ENCODE measurements at regions not wholly inside any gene's neighbourhood (a gene's known extent, or its start where the extent isn't known, plus 50 kb on each side); places are given as distances from the start of the nearest gene placed in this dataset.
A peak's percentile ranks its signal among the peaks of the same experiment; 100 is the strongest.

DNA sequence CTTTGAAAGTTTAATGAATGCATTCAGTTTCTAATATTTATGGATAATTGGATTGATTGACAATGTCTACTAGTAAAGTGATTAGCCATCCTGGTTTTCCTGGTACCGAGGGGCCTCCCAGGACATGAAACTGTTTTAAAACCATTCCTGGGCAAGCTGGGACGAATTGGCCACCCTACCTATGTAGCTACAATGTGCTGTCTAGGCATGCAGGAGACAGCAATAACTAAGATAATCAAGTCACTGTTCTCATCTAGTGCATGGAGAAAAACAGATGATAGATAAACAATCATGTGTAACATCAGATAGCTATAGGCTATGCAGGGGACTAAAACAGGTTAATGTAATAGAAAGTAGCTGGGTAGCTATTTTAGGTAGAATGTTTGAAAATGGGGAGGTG is 67.1 kb downstream of the PMAIP1 start:
- Histone ChIP-seq H2AK5ac (ENCODE audit: low read length) (no peak overlapping the region), H3K23ac (ENCODE audit: low read length) (no peak overlapping the region), H3K79me2 (ENCODE audit: control insufficient read depth, insufficient read depth, low read length, poor library complexity) (no peaks in the 10 kb centered on the region), H2AFZ (ENCODE audit: insufficient read depth, low read length, poor library complexity) (no peak overlapping the region), H3K9me3 (ENCODE audit: insufficient read depth, low read depth, low read length) (no peaks in the 10 kb centered on the region), H2BK5ac (ENCODE audit: low read depth, low read length, poor library complexity) (no peak overlapping the region), H3K4me3 (ENCODE audit: low read depth, low read length) (no peak overlapping the region), H3K4me1 (ENCODE audit: control insufficient read depth in 1 of 2, insufficient read depth in 2 of 2, low read length in 2 of 2) (no peaks in the 10 kb centered on the region), H3K9ac (ENCODE audit: low read length) (no peak overlapping the region), H3K36me3 (ENCODE audit: control insufficient read depth in 1 of 2, insufficient read depth in 2 of 2, low read length in 2 of 2) (no peaks in the 10 kb centered on the region), H3K4me2 (ENCODE audit: low read length) (no peak overlapping the region), H3K18ac (ENCODE audit: low read length) (no peak overlapping the region), H3K14ac (ENCODE audit: low read length) (no peak overlapping the region), H4K91ac (ENCODE audit: low read depth, low read length) (no peak overlapping the region), H3K27me3 (ENCODE audit: insufficient read depth, low read length) (no peaks in the 10 kb centered on the region), H3K4ac (ENCODE audit: low read depth, low read length) (no peak overlapping the region), H3K79me1 (ENCODE audit: low read length) (no peaks in the 10 kb centered on the region), H2BK12ac (ENCODE audit: low read length) (no peak overlapping the region), H3K27ac (ENCODE audit: low read depth, low read length) (no peak overlapping the region), H4K8ac (ENCODE audit: low read depth, low read length) (no peak overlapping the region), H4K12ac (ENCODE audit: low read depth, low read length) (no peak overlapping the region), H2BK120ac (ENCODE audit: insufficient read depth, low read length, poor library complexity) (no peak overlapping the region)
- no CpG with 5 or more reads among the region's 2 CpGs for WGBS (ENCODE audit: extremely low coverage, insufficient coverage, insufficient read length)
- no peak for DNase-seq

DNA sequence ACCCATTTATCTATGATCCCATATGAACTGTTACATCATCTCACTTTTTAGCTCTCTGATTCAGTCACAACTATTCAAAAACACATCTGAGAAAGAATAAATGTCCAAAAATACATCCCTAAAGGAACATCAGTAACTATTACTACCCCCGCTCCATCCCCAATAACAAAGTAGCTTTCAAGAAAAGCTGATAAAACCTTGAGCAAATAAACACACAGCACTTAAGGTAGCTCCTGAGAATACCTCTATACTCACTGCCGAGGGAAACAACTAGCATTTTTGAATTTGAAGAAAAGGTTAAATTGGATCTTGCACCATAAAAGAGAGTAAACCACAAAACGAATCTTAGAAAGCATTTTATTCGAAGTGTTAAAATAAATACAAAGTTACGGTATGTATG is 63.4 kb downstream of the PMAIP1 start:
- no CpG with 5 or more reads among the region's 5 CpGs for WGBS (ENCODE audit: extremely low coverage, insufficient coverage, insufficient read length)
- Histone ChIP-seq H2AK5ac (ENCODE audit: low read length) (no peak overlapping the region), H2BK120ac (ENCODE audit: insufficient read depth, low read length, poor library complexity) (no peak overlapping the region)

DNA sequence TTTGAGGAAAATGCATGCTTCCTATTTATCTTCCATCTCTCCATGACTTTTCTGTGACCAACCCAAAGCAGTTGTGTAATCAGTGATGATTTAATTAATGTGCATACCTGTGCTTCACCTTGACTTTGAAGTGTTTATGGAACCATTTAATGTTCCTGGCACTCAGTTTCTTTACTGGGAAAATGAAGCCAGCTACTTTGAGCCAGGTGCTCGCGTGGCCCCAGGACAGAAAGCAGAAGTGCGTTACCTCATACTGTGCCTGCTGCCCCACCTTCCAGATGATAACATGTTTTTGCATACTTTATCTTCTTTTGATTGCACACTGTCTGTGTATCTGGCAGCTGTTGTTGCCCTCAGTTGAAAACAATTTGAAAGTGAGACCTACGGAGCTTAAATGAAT is 61.3 kb downstream of the PMAIP1 start:
- WGBS (ENCODE audit: extremely low coverage, insufficient coverage, insufficient read length), result no CpG with 5 or more reads among the region's 4 CpGs
- Histone ChIP-seq H2BK5ac (ENCODE audit: low read depth, low read length, poor library complexity) (no peak overlapping the region), H3K18ac (ENCODE audit: low read length) (no peak overlapping the region), H4K8ac (ENCODE audit: low read depth, low read length) (no peak overlapping the region), H2AFZ (ENCODE audit: insufficient read depth, low read length, poor library complexity) (no peak overlapping the region), H2AK5ac (ENCODE audit: low read length) (no peak overlapping the region), H2BK120ac (ENCODE audit: insufficient read depth, low read length, poor library complexity) (no peak overlapping the region), H3K23ac (ENCODE audit: low read length) (no peak overlapping the region), H3K79me2 (ENCODE audit: control insufficient read depth, insufficient read depth, low read length, poor library complexity) (no peaks in the 10 kb centered on the region), H3K27me3 (ENCODE audit: insufficient read depth, low read length) (no peaks in the 10 kb centered on the region), H3K9ac (ENCODE audit: low read length) (no peak overlapping the region), H3K9me3 (ENCODE audit: insufficient read depth, low read depth, low read length) (no peaks in the 10 kb centered on the region), H2BK12ac (ENCODE audit: low read length) (no peak overlapping the region), H3K79me1 (ENCODE audit: low read length) (no peaks in the 10 kb centered on the region), H3K27ac (ENCODE audit: low read depth, low read length) (no peak overlapping the region), H3K4me1 (ENCODE audit: control insufficient read depth in 1 of 2, insufficient read depth in 2 of 2, low read length in 2 of 2) (no peaks in the 10 kb centered on the region), H3K4me3 (ENCODE audit: low read depth, low read length) (no peak overlapping the region), H3K4me2 (ENCODE audit: low read length) (no peak overlapping the region), H4K12ac (ENCODE audit: low read depth, low read length) (no peak overlapping the region), H3K4ac (ENCODE audit: low read depth, low read length) (no peak overlapping the region), H4K91ac (ENCODE audit: low read depth, low read length) (no peak overlapping the region), H3K14ac (ENCODE audit: low read length) (no peak overlapping the region), H3K36me3 (ENCODE audit: control insufficient read depth in 1 of 2, insufficient read depth in 2 of 2, low read length in 2 of 2) (no peaks in the 10 kb centered on the region)
- DNase-seq, result peak; percentile 32 to 41

More for the DNA sequence above, 63.4 kb downstream of the PMAIP1 start:
- H3K9me3 ChIP-seq (ENCODE audit: insufficient read depth, low read depth, low read length), result no peaks in the 10 kb centered on the region
- H2BK5ac ChIP-seq (ENCODE audit: low read depth, low read length, poor library complexity), result no peak overlapping the region
- no peak overlapping the region for H3K9ac ChIP-seq (ENCODE audit: low read length)
- H4K91ac ChIP-seq (ENCODE audit: low read depth, low read length), result no peak overlapping the region
- no peak overlapping the region for H3K4me2 ChIP-seq (ENCODE audit: low read length)
- H2AFZ ChIP-seq (ENCODE audit: insufficient read depth, low read length, poor library complexity), result no peak overlapping the region
- H3K4ac ChIP-seq (ENCODE audit: low read depth, low read length), result no peak overlapping the region
- H3K27me3 ChIP-seq (ENCODE audit: insufficient read depth, low read length), result no peaks in the 10 kb centered on the region
- no peaks in the 10 kb centered on the region for H3K79me1 ChIP-seq (ENCODE audit: low read length)
- H3K18ac ChIP-seq (ENCODE audit: low read length), result no peak overlapping the region
- H3K4me3 ChIP-seq (ENCODE audit: low read depth, low read length), result no peak overlapping the region
- no peaks in the 10 kb centered on the region for H3K36me3 ChIP-seq (ENCODE audit: control insufficient read depth in 1 of 2, insufficient read depth in 2 of 2, low read length in 2 of 2)
- no peak overlapping the region for H2BK12ac ChIP-seq (ENCODE audit: low read length)
- H3K79me2 ChIP-seq (ENCODE audit: control insufficient read depth, insufficient read depth, low read length, poor library complexity), result no peaks in the 10 kb centered on the region
- H3K27ac ChIP-seq (ENCODE audit: low read depth, low read length), result no peak overlapping the region
- H4K8ac ChIP-seq (ENCODE audit: low read depth, low read length), result no peak overlapping the region
- DNase-seq, result no peak
- H3K14ac ChIP-seq (ENCODE audit: low read length), result no peak overlapping the region
- no peak overlapping the region for H4K12ac ChIP-seq (ENCODE audit: low read depth, low read length)
- H3K4me1 ChIP-seq (ENCODE audit: control insufficient read depth in 1 of 2, insufficient read depth in 2 of 2, low read length in 2 of 2), result no peaks in the 10 kb centered on the region
- no peak overlapping the region for H3K23ac ChIP-seq (ENCODE audit: low read length)

DNA sequence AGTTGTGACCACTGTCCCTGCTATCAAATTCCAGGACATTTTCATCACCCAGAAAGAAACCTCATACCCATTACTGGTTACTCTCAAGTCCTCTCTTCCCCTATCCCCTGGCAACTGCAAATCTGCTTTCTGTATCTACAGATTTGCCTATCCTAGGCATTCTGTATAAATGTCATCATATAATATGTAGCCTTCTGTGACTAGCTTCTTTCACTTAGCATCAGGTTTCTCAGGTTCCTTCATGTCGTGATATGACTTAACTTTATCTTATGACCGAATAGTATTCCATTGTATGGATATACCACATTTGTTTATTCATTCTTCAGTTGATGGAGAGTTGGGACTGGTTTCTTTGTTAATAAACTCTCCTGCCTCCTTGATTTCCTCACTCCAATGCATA is 60.5 kb downstream of the PMAIP1 start:
- no peak for DNase-seq
- no peak overlapping the region for H2BK12ac ChIP-seq (ENCODE audit: low read length)
- H3K27ac ChIP-seq (ENCODE audit: low read depth, low read length), result no peak overlapping the region
- H3K18ac ChIP-seq (ENCODE audit: low read length), result no peak overlapping the region
- no peaks in the 10 kb centered on the region for H3K79me1 ChIP-seq (ENCODE audit: low read length)
- H2AK5ac ChIP-seq (ENCODE audit: low read length), result no peak overlapping the region
- no peaks in the 10 kb centered on the region for H3K4me1 ChIP-seq (ENCODE audit: control insufficient read depth in 1 of 2, insufficient read depth in 2 of 2, low read length in 2 of 2)
- no peak overlapping the region for H4K91ac ChIP-seq (ENCODE audit: low read depth, low read length)
- H2BK5ac ChIP-seq (ENCODE audit: low read depth, low read length, poor library complexity), result no peak overlapping the region
- H3K4ac ChIP-seq (ENCODE audit: low read depth, low read length), result no peak overlapping the region
- no peaks in the 10 kb centered on the region for H3K79me2 ChIP-seq (ENCODE audit: control insufficient read depth, insufficient read depth, low read length, poor library complexity)
- no peak overlapping the region for H4K12ac ChIP-seq (ENCODE audit: low read depth, low read length)
- no peaks in the 10 kb centered on the region for H3K36me3 ChIP-seq (ENCODE audit: control insufficient read depth in 1 of 2, insufficient read depth in 2 of 2, low read length in 2 of 2)
- no peaks in the 10 kb centered on the region for H3K9me3 ChIP-seq (ENCODE audit: insufficient read depth, low read depth, low read length)
- H3K4me2 ChIP-seq (ENCODE audit: low read length), result no peak overlapping the region
- no peak overlapping the region for H3K9ac ChIP-seq (ENCODE audit: low read length)
- H3K23ac ChIP-seq (ENCODE audit: low read length), result no peak overlapping the region
- no peak overlapping the region for H2AFZ ChIP-seq (ENCODE audit: insufficient read depth, low read length, poor library complexity)
- no peak overlapping the region for H3K14ac ChIP-seq (ENCODE audit: low read length)
- H3K27me3 ChIP-seq (ENCODE audit: insufficient read depth, low read length), result no peaks in the 10 kb centered on the region
- WGBS (ENCODE audit: extremely low coverage, insufficient coverage, insufficient read length), result no CpG with 5 or more reads among the region's 2 CpGs
- no peak overlapping the region for H3K4me3 ChIP-seq (ENCODE audit: low read depth, low read length)
- H4K8ac ChIP-seq (ENCODE audit: low read depth, low read length), result no peak overlapping the region
- no peak overlapping the region for H2BK120ac ChIP-seq (ENCODE audit: insufficient read depth, low read length, poor library complexity)

Data from trophoblast cell (in vitro differentiated cells and primary cell).